Lower leg skin (tissue), 3 donors: ENCODE measurements at regions not wholly inside any gene's neighbourhood (a gene's known extent, or its start where the extent isn't known, plus 50 kb on each side); places are given as distances from the start of the nearest gene placed in this dataset.

ENCODE experiments used
- CTCF ChIP-seq, 3 donors: fragments of 450-650 bp; IDR thresholded peaks; one replicate each; pipeline ENCODE4 v1.5.1; 2016; ENCODE audit warnings: antibody characterized with exemption in 3 of 3, mild to moderate bottlenecking in 3 of 3, moderate library complexity in 2 of 3
- POLR2A ChIP-seq, 2 donors: fragments of 450-650 bp; IDR thresholded peaks; one replicate each; pipeline ENCODE4 v1.6.1; 2016 to 2017; ENCODE audit warnings: antibody characterized with exemption in 2 of 2, mild to moderate bottlenecking in 1 of 2, moderate library complexity in 1 of 2

GRCh38 chr12:24240707-24241106, 291.2 kb upstream of the SOX5 start:
- TF ChIP-seq CTCF (IDR thresholded peaks at IDR 0.05) (no peak), POLR2A (IDR thresholded peaks at IDR 0.05) (no peak)
